ENCODE measurements at regions not wholly inside any gene's neighbourhood (a gene's known extent, or its start where the extent isn't known, plus 50 kb on each side); places are given as distances from the start of the nearest gene placed in this dataset.

- Histone ChIP-seq H3K4me1 (ENCODE audit: insufficient read depth, low read length) (peaks cover under 1% of the 10 kb centered on the region), H3K27me3 (ENCODE audit: control insufficient read depth in 1 of 2, insufficient read depth in 2 of 2, low read length in 2 of 2) (no peaks in the 10 kb centered on the region), H3K27ac (ENCODE audit: low read depth in 1 of 2, low read length in 2 of 2) (no peak overlapping the region), H3K9me3 (ENCODE audit: control insufficient read depth in 1 of 2, insufficient read depth in 1 of 2, low read length in 2 of 2) (no peaks in the 10 kb centered on the region), H3K36me3 (ENCODE audit: insufficient read depth, low read length) (no peaks in the 10 kb centered on the region), H3K4me3 (ENCODE audit: low read length) (no peak overlapping the region)
- CTCF ChIA-PET, result interaction anchor here (0.7 kb wide), 1 partner anchor 226 kb away, joined by 3 read pairs; no protein-coding TSS in a partner anchor
- H3K36me3 Mint-ChIP-seq (ENCODE audit: low read depth), result no peaks in the 10 kb centered on the region
- no peak for TF ChIP-seq CTCF (IDR thresholded peaks at IDR 0.05)
- intact Hi-C loops (cut with DNase I, micrococcal nuclease), result no loop called here
- no peak for DNase-seq
- H3K9me3 Mint-ChIP-seq, result no peaks in the 10 kb centered on the region
- H3K4me1 Mint-ChIP-seq (ENCODE audit: low read depth), result peaks cover 15% of the 10 kb centered on the region
- POLR2A ChIA-PET, result no interaction called here
- H3K27me3 Mint-ChIP-seq, result no peaks in the 10 kb centered on the region
- H3K4me3 Mint-ChIP-seq, result no peak overlapping the region
- no peak for ATAC-seq (ENCODE audit: poor library complexity)
- no peak overlapping the region for H3K27ac Mint-ChIP-seq
Observed at GRCh38 chr11:95293116-95293515, 62.1 kb upstream of the SESN3 start.

GRCh38 chr11:95291946-95292345, 60.9 kb upstream of the SESN3 start:
- no peak overlapping the region for H3K4me3 Mint-ChIP-seq
- H3K27me3 Mint-ChIP-seq, result no peaks in the 10 kb centered on the region
- H3K9me3 ChIP-seq (ENCODE audit: control insufficient read depth in 1 of 2, insufficient read depth in 1 of 2, low read length in 2 of 2), result no peaks in the 10 kb centered on the region
- CTCF ChIA-PET, result interaction anchor here (0.7 kb wide), 1 partner anchor 308 kb away, joined by 3 read pairs; no protein-coding TSS in a partner anchor
- DNase-seq (no peak), ATAC-seq (ENCODE audit: poor library complexity) (no peak)
- no peak overlapping the region for H3K4me3 ChIP-seq (ENCODE audit: low read length)
- H3K27ac Mint-ChIP-seq, result no peak overlapping the region
- H3K36me3 ChIP-seq (ENCODE audit: insufficient read depth, low read length), result no peaks in the 10 kb centered on the region
- no peaks in the 10 kb centered on the region for H3K9me3 Mint-ChIP-seq
- POLR2A ChIA-PET, result no interaction called here
- intact Hi-C loops (cut with DNase I, micrococcal nuclease), result no loop called here
- H3K4me1 Mint-ChIP-seq (ENCODE audit: low read depth), result peaks cover 4% of the 10 kb centered on the region
- no peak overlapping the region for H3K27ac ChIP-seq (ENCODE audit: low read depth in 1 of 2, low read length in 2 of 2)
- no peaks in the 10 kb centered on the region for H3K36me3 Mint-ChIP-seq (ENCODE audit: low read depth)
- H3K27me3 ChIP-seq (ENCODE audit: control insufficient read depth in 1 of 2, insufficient read depth in 2 of 2, low read length in 2 of 2), result no peaks in the 10 kb centered on the region
- TF ChIP-seq CTCF (IDR thresholded peaks at IDR 0.05), result no peak
- no peaks in the 10 kb centered on the region for H3K4me1 ChIP-seq (ENCODE audit: insufficient read depth, low read length)

GRCh38 chr11:95289378-95290101, 58.5 kb upstream of the SESN3 start:
- Histone ChIP-seq H3K9me3 (ENCODE audit: control insufficient read depth in 1 of 2, insufficient read depth in 1 of 2, low read length in 2 of 2) (no peaks in the 10 kb centered on the region), H3K36me3 (ENCODE audit: insufficient read depth, low read length) (no peaks in the 10 kb centered on the region), H3K27me3 (ENCODE audit: control insufficient read depth in 1 of 2, insufficient read depth in 2 of 2, low read length in 2 of 2) (no peaks in the 10 kb centered on the region), H3K4me3 (ENCODE audit: low read length) (no peak overlapping the region), H3K27ac (ENCODE audit: low read depth in 1 of 2, low read length in 2 of 2) (no peak overlapping the region), H3K4me1 (ENCODE audit: insufficient read depth, low read length) (no peaks in the 10 kb centered on the region)
- DNase-seq (no peak), ATAC-seq (ENCODE audit: poor library complexity) (no peak)
- Mint-ChIP-seq H3K27ac (no peak overlapping the region), H3K27me3 (no peaks in the 10 kb centered on the region), H3K9me3 (no peaks in the 10 kb centered on the region), H3K4me1 (ENCODE audit: low read depth) (no peaks in the 10 kb centered on the region), H3K36me3 (ENCODE audit: low read depth) (no peaks in the 10 kb centered on the region), H3K4me3 (no peak overlapping the region)
- ChIA-PET CTCF (no interaction called here), POLR2A (no interaction called here)
- intact Hi-C loops (cut with DNase I, micrococcal nuclease), result no loop called here
- no peak for TF ChIP-seq CTCF (IDR thresholded peaks at IDR 0.05)
